ENCODE measurements at regions not wholly inside any gene's neighbourhood (a gene's known extent, or its start where the extent isn't known, plus 50 kb on each side); places are given as distances from the start of the nearest gene placed in this dataset.

DNA sequence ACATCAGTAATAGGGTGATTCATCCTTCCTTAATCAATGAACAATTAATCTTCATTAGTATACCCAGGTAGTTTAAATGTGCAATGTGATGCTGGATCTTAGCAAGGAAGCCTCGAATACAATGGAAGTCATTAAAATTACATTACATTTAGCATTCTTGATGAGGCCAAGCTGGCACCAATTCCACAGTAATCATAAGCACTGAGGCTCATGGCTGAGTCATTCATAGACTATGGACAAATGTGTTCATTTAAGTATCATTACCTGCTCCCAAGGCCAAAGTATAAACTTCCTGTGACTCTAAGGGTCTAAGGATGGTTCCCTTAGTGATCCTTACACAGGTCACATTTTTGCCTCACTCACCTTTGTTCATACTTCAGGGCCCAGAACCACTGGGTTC is 266.4 kb upstream of the CDIN1 start (continued):
- TF ChIP-seq, protein P1, sequence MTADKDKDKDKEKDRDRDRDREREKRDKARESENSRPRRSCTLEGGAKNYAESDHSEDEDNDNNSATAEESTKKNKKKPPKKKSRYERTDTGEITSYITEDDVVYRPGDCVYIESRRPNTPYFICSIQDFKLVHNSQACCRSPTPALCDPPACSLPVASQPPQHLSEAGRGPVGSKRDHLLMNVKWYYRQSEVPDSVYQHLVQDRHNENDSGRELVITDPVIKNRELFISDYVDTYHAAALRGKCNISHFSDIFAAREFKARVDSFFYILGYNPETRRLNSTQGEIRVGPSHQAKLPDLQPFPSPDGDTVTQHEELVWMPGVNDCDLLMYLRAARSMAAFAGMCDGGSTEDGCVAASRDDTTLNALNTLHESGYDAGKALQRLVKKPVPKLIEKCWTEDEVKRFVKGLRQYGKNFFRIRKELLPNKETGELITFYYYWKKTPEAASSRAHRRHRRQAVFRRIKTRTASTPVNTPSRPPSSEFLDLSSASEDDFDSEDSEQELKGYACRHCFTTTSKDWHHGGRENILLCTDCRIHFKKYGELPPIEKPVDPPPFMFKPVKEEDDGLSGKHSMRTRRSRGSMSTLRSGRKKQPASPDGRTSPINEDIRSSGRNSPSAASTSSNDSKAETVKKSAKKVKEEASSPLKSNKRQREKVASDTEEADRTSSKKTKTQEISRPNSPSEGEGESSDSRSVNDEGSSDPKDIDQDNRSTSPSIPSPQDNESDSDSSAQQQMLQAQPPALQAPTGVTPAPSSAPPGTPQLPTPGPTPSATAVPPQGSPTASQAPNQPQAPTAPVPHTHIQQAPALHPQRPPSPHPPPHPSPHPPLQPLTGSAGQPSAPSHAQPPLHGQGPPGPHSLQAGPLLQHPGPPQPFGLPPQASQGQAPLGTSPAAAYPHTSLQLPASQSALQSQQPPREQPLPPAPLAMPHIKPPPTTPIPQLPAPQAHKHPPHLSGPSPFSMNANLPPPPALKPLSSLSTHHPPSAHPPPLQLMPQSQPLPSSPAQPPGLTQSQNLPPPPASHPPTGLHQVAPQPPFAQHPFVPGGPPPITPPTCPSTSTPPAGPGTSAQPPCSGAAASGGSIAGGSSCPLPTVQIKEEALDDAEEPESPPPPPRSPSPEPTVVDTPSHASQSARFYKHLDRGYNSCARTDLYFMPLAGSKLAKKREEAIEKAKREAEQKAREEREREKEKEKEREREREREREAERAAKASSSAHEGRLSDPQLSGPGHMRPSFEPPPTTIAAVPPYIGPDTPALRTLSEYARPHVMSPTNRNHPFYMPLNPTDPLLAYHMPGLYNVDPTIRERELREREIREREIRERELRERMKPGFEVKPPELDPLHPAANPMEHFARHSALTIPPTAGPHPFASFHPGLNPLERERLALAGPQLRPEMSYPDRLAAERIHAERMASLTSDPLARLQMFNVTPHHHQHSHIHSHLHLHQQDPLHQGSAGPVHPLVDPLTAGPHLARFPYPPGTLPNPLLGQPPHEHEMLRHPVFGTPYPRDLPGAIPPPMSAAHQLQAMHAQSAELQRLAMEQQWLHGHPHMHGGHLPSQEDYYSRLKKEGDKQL (CRISPR knock-in tag; IDR thresholded peaks at IDR 0.05; ENCODE audit: borderline replicate concordance), result no peak
- no peak for TF ChIP-seq TEAD1 (CRISPR knock-in tag; IDR thresholded peaks at IDR 0.05)
- no peak for TF ChIP-seq FOSL1 (tag; conservative IDR thresholded peaks at IDR 0.05)

DNA sequence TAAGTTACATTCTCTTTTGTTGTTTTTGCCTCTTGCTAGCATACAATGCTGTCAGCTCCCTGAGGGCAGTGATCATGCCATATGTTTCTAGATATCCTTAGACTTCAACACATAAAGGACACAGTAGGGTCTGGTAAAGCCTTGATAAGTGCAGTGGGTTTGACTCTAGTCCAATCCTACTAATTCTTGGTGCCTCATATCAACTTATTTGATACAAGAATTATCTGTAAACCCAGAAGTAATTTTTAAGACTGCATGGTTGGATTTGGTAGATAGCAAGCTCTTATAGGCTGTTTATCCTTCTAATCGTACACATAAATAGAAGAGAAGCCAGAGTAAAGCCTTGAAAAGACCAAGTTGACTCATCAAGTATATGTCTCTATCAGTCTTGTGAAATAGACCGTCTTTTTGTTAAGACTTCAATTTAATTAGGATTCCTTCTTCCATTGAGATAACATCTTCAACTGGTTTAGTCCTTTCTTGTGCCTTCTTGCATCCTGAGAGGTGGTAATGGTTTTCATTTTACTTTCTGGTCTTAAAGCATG is 265.6 kb upstream of the CDIN1 start:
- Histone ChIP-seq H3K79me2 (ENCODE audit: control insufficient read depth, insufficient read depth, low read length) (no peaks in the 10 kb centered on the region), H3K4me3 (no peak overlapping the region), H3K9me1 (ENCODE audit: control insufficient read depth, insufficient read depth, low read length) (no peaks in the 10 kb centered on the region), H3K4me2 (ENCODE audit: insufficient read depth, low read length) (no peak overlapping the region), H3K27me3 (ENCODE audit: control insufficient read depth in 2 of 2, insufficient read depth in 2 of 2, low read length in 2 of 2) (no peaks in the 10 kb centered on the region), H2AFZ (ENCODE audit: low read depth, low read length) (peak overlapping the region; percentile 38; the same call in 1 of the 2 replicates), H3K36me3 (ENCODE audit: control insufficient read depth, insufficient read depth, low read length) (no peaks in the 10 kb centered on the region; the same call in 2 of the 3 replicates), H3K9ac (ENCODE audit: insufficient read depth in 1 of 2, low read depth in 2 of 2, low read length in 2 of 2) (no peak overlapping the region), H3K9me3 (replicated peaks; ENCODE audit: control insufficient read depth, insufficient read depth, low read depth, low read length) (no peaks in the 10 kb centered on the region), H3K4me1 (replicated peaks in 1 of 2; ENCODE audit: control insufficient read depth in 2 of 2, insufficient read depth in 2 of 2, low read length in 2 of 2) (peaks cover 0 to 3% of the 10 kb centered on the region in 2 experiments; a peak in 3 of 5 replicates), H4K20me1 (replicated peaks; ENCODE audit: control insufficient read depth, insufficient read depth, low read length) (no peaks in the 10 kb centered on the region), H3K27ac (ENCODE audit: extremely low read depth, low read depth, low read length) (no peak overlapping the region)
- ChIA-PET CTCF (ENCODE audit: low intra/inter-chr PET ratio) (no interaction called here), POLR2A (no interaction called here)
- BruUV-seq (replicated peaks), result no TSS peak
- FAIRE-seq (no peak), DNase-seq (ENCODE audit: extremely low read depth in 1 of 4, low spot score in 3 of 4) (peak in 1 of 4 experiments; percentile 20), ATAC-seq (no peak)
- in situ Hi-C loops (cut with MboI) (no loop called here), intact Hi-C loops (cut with micrococcal nuclease) (no loop called here)
- 0% methylated on average over 2 of the region's 2 CpGs for WGBS (ENCODE audit: insufficient coverage, low coverage, missing lambda C conversion rate)
- peak in 1 of 2 experiments; percentile 42; a peak in 1 of 4 replicates for TF ChIP-seq TRIM24 (IDR thresholded peaks at IDR 0.05)
- TF ChIP-seq TCF3 (CRISPR knock-in tag; IDR thresholded peaks at IDR 0.05), result peak; percentile 22; the same call in 1 of the 2 replicates
- no peak for TF ChIP-seq SMC3 (conservative IDR thresholded peaks at IDR 0.05; ENCODE audit: insufficient read depth, low read depth, low read length)
- 0 out of 2 replicates have a peak, but pooled peaks have one; percentile 28 for TF ChIP-seq TAL1 (IDR thresholded peaks at IDR 0.05)
- no peak for TF ChIP-seq ZNF311 (CRISPR knock-in tag; IDR thresholded peaks at IDR 0.05)
- no peak for TF ChIP-seq SRSF7 (optimal IDR thresholded peaks at IDR 0.05; ENCODE audit: low read depth, low read length)
- TF ChIP-seq CBFA2T2 (conservative IDR thresholded peaks at IDR 0.05), result peak; percentile 29
- TF ChIP-seq, protein P2, sequence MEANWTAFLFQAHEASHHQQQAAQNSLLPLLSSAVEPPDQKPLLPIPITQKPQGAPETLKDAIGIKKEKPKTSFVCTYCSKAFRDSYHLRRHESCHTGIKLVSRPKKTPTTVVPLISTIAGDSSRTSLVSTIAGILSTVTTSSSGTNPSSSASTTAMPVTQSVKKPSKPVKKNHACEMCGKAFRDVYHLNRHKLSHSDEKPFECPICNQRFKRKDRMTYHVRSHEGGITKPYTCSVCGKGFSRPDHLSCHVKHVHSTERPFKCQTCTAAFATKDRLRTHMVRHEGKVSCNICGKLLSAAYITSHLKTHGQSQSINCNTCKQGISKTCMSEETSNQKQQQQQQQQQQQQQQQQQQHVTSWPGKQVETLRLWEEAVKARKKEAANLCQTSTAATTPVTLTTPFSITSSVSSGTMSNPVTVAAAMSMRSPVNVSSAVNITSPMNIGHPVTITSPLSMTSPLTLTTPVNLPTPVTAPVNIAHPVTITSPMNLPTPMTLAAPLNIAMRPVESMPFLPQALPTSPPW (CRISPR knock-in tag; IDR thresholded peaks at IDR 0.05), result no peak
- TF ChIP-seq, protein P3, sequence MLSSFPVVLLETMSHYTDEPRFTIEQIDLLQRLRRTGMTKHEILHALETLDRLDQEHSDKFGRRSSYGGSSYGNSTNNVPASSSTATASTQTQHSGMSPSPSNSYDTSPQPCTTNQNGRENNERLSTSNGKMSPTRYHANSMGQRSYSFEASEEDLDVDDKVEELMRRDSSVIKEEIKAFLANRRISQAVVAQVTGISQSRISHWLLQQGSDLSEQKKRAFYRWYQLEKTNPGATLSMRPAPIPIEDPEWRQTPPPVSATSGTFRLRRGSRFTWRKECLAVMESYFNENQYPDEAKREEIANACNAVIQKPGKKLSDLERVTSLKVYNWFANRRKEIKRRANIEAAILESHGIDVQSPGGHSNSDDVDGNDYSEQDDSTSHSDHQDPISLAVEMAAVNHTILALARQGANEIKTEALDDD (IDR thresholded peaks at IDR 0.05), result peak; percentile 18; the same call in 1 of the 2 replicates
- TF ChIP-seq CBFA2T3 (IDR thresholded peaks at IDR 0.05), result peak; percentile 67
- no peak for TF ChIP-seq WHSC1 (IDR thresholded peaks at IDR 0.05; ENCODE audit: low read length)
